Stromal cell of bone marrow (primary cell): ENCODE measurements at regions not wholly inside any gene's neighbourhood (a gene's known extent, or its start where the extent isn't known, plus 50 kb on each side); places are given as distances from the start of the nearest gene placed in this dataset.
"Not testable (repeated sequence)": the region's sequence is repeated elsewhere in the genome, so short reads cannot be mapped to it uniquely, and the experiment has no call there.

ENCODE experiments used
- DNase-seq: peaks from one replicate; pipeline ENCODE4 v3.0.0-alpha.2; 2012; ENCODE audit warnings: low read depth

DNA sequence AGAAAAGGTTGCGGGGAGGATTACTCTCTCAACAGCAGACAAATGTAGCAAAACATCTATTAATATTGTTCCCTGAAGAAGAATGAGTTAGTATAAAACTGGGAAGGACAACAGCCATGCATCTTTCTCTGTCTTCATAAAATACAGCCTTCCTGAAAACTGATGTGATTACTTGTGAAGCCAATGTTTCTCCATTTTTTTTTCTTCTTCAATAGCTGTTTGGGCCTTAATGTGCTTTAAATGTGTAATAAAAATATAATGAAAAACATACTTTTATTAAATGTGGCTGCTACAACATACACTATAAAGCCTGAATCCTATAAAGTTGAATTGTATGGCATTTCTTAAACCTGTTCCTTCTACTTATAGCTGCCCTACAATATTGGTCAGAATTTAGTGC lies 146.3 kb upstream of the LMCD1 start:
- no peak for DNase-seq

DNA sequence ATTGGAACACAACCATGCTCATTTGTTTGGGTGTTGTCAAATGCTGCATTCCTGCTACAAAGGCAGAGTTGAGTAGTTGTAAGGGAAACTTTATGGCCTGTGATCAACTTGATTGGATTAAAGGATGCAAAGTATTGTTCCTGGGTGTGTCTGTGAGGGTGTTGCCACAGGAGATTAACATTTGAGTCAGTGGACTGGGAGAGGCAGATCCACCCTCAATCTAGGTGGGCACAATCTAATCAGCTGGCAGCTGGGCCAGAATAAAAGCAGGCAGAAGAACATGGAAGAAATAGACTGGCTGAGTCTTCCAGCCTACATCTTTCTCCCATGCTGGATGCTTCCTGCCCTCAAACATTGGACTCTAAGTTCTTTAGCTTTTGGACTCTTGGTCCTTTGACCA lies 145.6 kb upstream of the LMCD1 start:
- not testable (repeated sequence) for DNase-seq

DNA sequence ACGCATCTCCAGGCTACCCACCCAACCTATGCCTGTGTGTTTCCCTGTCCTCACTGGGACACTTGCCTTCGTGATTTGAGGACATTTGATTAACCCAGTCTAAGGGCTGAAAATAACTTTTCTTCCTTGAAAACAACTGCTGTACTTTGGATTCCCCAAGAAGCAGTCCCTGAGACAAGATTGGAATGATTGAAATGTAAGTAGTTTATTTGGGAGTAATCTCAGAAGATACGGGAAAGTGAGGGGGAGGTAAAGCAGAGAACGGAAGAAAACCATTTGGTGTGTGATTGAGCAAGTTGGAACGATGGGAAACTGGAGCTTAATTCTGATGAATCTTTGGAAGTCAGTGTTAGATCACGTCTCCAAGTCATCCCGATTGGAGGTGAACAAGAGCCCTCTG lies 143.8 kb upstream of the LMCD1 start:
- no peak for DNase-seq

DNA sequence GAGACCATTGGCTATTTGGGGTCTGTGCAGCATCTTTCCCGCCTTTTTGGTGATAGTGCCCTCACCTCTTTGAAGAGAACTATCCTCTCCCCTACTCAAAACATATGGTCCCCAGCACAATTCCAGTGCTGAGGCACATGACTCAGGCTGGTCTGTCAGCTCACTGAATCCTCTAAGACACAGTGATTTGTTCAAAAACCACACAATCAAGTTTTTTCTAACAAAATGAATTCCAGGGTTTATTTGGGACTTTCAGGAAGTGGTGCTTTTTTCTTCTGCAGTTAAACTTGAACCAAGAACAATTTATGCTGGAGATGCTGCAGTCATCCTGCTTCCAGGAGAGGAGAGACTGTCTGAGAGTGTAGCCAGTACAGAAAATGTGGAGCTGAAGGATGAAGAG lies 142.5 kb upstream of the LMCD1 start:
- DNase-seq, result no peak

DNA sequence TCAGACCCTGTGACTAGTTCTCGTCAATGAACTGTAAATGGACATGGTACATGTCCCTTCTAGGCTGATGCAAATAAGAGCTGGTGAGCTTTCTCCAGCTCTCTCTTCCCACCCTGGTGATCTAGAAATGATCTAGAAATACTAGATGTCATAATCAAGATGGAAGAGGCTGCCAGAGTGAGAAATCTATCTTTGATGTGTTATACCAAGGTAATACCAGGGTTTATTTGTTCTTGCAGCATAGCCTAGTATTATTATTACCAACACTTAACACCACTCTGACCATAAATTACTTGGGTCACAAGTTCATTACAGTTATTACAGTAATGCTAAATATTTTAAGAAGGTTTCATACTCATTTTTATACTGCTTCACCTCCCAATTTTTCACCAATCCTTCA lies 138.4 kb upstream of the LMCD1 start:
- DNase-seq, result no peak

DNA sequence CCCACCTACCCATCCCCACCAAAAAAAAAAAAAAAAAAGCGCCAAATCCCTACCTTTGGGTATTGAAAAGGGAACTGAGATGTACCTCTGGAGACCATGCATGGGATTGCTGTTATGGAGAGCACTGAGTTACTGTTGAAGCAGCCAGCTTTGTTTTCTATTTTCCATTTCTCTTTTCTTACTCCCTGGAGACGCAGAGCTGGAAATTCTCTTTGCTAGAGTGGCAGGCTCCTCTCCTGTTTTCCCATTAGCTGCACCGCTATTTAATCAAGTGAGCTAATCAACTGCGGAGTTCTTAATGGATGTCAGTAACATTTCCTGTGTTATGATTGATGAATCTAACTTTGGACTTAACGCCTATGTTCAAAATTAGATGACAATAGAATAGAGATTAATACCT lies 136.1 kb upstream of the LMCD1 start:
- no peak for DNase-seq

DNA sequence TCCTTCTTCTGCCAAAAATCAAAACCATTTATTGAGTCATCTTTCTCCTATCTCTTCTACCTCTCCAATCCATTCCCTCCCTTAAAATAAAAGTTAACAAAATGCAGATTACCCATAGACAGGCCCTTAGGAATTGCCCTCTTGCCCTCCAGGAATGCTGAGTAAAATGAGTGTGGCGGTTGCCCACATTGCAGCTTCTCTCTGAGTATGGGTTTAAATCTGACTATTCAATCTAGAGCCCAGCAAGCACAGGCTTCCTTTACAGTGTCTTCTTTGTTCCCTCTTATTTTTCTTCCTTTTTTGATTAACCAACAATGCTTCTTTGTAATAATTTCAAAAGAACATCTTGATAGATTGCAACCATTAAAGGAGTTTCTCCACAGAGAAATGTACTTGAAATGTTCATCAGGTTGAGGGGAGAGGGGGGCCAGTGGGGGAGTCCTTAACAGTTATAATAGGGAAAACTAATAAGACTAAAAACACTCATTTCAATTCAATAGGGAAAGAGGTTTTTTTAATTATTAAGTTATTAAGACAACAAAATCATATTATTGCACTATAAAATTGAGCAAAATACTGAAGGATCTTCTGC lies 135.3 kb upstream of the LMCD1 start:
- no peak for DNase-seq

DNA sequence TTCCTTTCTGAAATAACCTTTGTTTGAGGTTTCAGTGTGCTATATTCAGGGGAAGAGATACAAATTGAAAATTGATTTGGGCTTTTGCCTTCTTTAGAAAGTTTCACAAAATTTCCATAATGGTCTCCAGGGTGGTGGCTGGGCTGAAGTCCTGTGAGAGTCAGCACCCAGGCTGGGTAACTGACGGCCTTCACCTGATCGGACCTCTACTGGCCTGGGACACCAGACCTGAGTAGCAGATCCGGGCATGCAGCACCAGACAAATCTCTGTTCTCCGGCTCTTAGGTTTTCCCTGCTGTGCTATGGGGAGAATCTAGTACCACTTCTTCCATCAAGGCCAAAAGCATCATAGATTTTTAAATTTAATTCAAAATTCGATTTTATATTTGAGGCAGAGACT lies 133.0 kb upstream of the LMCD1 start:
- no peak for DNase-seq

DNA sequence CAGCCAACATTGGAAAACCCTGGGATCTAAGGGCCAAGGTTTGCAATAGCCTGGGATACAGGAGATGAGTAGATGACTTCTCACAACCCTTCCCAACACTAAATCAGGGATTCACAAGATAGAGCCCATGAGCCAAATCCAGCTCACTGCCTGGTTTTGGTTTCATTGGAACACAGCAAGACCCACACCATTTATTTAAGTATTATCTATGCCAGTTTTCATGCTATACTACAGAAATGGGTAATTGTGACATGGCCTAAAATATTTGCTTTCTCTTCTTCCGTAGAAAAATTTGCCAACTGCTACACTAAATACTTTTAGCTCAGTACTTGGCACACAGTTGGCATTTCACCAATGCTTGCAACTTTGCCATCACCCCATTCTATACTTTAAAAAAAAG lies 132.0 kb upstream of the LMCD1 start:
- no peak for DNase-seq

DNA sequence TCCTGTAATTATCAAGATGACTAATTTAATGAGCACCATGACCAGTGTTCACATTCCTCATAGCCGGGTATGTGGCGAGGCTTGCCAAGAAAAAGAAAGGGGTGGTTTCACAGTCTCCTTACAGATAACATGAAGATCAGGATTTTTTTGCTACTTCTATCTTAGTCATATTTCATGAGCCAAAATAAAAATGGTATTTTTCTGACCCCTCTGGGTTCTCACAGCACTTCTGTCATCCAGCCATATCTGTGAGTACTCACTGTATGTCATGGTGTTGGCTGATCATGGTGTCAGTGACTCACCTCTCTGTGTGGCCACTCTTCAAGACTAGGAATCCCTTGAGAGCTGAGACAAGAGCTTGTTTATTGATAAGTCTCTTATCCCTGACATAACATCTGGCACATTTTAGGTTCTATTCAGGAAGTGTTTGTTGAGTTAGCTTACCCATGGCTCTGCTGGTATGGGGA lies 130.5 kb upstream of the LMCD1 start:
- peak; percentile 90 for DNase-seq

DNA sequence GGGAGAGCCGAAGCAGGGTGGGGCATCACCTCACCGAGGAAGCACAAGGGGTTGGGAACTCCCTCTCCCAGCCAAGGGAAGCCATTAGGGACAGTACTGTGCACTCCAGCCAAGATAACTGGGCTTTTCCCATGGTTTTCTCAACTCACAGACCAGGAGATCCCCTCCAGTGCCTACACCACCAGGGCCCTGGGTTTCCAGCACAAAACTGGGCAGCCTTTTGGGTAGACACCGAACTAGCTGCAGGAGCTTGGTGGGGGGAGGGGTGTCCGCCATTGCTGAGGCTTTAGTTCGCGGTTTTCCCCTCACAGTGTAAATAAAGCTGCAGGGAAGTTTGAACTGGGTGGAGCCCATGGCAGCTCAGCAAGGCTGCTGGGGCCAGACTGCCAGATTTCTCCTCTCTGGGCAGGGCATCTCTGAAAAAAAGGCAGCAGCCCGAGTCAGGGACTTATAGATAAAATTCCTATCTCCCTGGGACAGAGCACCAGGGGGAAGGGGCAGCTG lies 129.6 kb upstream of the LMCD1 start:
- DNase-seq, result no peak

DNA sequence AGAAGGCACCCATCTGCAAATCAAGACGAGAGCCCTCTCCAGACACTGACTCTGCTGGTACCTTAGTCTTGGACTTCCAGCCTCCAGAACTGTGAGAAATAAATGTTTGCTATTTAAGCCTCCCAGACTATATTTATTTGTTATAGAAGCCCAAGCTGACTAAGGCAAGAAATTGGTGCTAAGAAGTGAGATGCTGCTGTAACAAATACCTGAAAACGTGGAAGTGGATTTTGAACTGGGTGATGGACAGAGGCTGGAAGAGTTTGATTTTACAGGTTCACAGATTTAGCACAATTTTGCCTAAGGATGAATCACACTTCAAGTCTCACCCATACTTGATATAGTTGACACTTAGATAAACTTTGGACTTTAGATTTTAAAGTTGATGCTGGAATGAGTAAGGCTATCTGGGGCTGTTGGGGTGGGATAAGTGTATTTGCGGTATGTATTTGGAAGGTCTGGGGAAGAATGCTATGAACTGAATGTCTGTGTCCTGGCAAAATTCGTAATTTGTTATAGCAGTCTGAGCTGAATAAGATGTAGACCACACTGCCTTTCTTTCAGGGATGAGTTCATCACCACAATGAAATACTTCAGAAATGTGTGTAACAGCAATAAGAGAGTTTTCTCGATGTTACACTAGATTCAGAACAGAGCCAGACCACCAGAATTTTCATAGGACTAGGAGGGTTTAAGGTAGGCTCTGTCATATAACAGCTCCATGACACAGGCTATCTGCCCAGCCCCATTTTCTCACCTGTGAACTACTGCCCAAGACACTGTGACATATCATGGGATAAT lies 120.5 kb upstream of the LMCD1 start:
- no peak for DNase-seq

DNA sequence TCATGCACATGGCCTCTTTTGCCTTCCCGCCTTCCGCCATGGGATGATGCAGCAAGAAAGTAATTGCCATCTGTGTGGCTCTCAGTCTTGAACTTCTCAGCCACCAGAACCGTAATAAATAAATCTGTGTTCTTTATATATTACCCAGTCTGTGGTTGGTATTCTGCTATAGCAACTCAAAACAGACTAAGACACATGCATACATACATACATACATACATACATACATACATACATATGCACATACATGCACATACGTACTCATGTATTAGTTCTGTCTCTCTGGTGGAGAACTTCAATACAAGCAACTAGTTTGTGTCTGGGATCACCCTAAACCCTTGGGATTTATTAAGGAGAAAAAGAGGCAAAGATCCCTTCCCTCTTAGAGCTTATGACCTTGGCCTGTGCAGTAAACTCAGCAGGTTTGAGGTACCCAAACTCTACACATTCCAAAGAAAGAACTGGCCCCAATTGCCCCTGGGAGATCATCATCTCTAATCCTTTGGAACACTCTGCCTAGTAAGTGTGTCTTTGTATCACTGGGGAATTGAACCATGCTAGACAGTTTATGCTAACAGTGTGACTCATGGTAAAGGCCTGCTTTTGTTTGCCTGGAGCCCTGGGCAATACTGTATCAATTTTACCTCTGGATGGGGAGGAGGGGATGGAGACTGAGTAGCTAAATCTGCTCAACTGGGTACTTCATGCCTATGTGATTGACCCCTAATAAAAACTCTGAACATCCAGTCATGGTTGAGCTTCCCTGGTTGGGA lies 115.6 kb upstream of the LMCD1 start:
- DNase-seq, result peak; percentile 8

DNA sequence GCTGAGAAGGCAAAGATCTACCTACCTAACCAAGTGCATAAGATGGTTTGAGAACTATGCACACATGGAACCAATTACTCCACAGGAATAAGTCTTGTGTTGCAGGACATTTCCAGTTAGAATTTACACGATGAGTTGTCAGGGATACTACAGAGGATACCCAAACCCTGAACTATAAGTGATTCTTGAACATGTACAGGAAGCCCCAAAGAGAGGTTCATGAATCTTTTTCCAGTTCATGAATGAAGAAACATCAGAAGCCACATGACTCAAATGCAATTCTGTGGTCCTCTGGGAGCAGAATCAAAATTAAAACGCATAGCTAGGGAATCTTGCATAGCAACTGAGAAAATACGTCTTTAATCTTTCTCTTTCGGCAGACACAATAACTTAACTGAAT lies 114.1 kb upstream of the LMCD1 start:
- DNase-seq, result peak; percentile 52

DNA sequence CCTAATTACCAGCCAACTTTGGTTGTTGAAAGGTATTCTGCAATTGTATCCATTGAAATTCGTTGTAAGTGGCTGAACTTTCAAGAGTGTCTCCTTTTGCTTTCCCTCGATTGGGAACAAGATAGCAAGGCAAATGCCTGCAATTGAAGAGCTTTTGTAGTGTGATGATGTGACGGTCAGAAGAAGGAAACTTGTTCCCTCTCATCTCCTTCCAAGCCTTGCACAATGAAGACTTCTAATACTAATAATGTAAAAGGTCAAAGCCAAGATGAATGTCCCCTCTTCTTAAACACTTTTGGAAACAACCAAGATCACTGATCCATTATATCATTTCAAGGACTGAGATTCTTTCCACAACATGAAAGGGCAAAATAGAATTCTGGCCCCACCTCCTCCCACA lies 101.9 kb upstream of the LMCD1 start:
- no peak for DNase-seq

DNA sequence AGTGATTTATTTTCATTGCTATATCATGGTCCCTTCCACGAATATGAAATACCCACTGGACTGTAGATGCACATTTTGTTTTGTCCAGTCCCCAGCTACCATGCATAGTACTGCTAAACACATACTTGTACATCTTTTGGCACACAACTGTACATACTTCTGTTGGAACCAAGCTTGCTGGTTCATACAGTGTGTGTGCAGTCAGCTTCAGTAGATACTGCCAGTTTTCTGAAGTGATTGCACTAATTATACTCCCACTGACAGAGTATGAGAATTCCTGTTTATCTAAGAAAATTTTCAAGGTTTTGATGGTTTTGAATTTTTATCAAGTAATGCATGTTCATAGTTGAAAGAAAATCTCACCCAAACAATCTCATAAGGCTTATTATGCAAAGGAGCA lies 100.7 kb upstream of the LMCD1 start:
- DNase-seq, result no peak

DNA sequence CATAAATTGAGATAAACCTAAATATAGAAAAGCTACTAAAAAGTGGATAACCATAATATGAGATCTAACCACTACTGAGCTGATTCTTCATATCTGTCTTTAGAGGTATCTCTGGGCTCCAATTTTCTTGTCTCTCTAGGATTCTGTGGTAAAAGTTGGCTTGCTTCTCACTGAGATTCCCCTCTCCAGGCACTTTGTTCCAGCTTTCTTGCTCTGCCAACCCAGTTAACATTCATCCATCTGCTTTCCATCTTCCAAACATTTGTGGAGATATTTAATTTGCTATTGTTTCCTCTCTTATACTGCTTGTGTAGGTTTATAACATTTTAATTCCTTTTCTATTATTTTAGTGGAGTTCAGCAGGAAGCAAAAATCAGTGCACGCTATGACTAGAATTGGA lies 97.6 kb upstream of the LMCD1 start:
- no peak for DNase-seq

DNA sequence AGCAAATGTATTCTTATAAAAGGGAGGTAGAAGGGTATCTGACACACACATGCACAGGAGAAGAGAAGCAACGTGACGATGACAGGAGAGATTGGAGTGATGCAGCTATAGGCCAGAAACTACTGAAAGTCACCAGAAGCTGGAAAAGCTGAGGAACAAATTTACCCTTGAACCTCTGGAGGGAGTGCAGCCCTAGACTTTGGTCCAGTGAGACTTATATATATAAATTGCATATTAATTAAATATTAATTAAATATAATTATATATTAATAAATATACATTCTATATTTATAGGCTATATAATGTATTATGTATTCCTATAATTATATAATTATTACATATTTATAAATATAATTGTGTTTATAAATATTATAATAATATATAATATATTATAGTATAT lies 96.5 kb upstream of the LMCD1 start:
- DNase-seq, result no peak

DNA sequence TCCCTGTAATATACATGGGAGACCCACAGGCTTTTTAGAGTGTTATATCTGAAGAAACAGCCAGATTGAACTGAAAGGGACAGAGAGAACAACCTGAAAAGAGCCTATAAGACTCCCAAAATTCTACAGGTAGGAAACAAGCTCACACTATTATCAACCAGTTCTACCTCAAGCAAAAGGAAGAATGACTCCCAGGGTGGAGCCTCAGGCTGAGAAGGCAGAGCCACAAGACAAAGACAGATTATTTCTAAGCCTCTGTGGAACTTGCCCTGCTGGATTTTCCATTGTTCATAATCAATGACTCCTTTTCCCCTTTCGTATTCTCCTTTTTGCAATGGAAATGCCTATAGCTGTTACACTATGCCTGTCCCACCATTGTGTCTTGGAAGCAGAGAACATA lies 95.1 kb upstream of the LMCD1 start:
- no peak for DNase-seq

DNA sequence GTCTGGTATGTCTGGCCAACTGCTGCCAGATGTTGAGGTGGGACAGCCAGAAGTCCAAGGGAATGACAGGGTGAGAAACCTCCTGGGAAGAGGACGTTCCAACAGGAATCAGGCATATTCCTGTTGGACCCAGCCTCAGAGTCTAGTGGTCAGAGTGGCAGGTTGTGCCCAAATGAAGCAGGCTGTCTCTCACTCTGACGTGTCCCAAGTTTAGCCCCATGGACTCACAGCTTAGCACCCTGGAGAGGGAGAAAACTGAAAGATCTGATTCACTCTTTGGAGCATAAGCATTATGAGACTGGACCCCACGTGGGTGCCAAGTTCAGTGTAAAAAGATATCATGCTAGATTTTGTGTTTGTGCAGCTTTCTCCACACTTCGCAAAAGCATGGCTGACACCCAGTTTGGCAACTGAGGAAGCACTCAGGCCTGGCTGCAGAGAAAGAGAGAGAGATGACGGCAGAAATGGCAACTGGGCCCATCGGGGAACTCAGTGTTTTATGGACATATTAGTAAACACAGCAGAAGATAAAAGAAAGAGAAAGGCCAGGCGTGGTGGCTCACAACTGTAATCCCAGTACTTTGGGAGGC lies 88.2 kb upstream of the LMCD1 start:
- no peak for DNase-seq

DNA sequence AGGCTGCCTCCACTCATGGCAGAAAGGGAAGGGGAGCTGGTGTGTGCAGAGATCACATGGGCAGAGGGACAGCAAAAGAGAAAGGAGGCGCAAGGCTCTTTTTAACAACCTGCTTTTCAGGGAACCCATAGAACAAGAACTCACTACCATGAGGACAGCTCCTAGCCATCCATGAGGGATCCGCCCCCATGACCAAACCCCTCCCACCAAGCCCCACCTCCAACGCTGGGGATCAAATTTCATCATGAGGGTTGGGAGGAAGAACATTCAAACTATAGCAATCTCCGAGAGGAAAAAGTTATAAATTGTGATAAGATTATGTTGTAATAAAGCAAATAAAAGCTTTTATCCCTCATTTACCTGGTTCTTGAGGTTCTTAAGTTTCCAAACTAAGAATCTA lies 84.7 kb upstream of the LMCD1 start:
- peak; percentile 15 for DNase-seq

DNA sequence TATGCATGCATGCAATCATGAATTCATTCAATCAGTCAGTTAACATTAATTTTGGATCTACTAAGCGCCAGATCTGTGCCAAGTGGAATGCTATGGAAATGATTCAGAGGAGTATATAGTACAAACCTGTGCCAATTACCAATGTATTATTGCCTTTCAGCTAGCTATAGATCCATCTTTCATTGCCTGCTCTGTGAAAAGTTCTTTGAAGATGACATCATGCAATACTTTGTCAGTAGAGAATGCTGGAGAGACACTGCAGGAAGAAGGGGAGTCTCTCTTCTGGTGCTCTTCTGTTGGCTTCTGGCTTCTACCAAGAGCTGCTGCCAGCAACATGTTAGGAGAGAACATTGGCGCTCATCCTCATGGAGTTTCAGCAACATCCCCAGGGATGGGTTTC lies 81.0 kb upstream of the LMCD1 start:
- no peak for DNase-seq

DNA sequence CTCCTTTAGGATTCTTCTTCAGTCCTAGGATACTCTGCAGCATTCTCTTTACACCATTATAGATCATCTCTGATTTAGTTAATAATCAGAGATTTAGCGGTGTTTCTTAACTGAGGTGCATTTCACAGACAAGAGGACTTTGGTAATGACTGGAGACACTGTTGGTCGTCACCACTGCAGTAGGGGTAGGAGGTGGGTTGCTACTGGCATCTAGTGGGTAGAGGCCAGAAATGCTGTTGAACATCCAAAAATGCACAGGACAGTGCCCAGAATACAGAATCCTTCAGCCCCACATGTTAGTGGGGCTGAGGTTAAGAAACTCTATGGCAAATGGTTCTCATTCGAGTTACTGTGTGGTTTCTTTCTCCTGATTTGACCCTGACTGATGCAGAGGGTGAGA lies 80.4 kb upstream of the LMCD1 start:
- no peak for DNase-seq
